ENCODE measurements at regions not wholly inside any gene's neighbourhood (a gene's known extent, or its start where the extent isn't known, plus 50 kb on each side); places are given as distances from the start of the nearest gene placed in this dataset.

DNA sequence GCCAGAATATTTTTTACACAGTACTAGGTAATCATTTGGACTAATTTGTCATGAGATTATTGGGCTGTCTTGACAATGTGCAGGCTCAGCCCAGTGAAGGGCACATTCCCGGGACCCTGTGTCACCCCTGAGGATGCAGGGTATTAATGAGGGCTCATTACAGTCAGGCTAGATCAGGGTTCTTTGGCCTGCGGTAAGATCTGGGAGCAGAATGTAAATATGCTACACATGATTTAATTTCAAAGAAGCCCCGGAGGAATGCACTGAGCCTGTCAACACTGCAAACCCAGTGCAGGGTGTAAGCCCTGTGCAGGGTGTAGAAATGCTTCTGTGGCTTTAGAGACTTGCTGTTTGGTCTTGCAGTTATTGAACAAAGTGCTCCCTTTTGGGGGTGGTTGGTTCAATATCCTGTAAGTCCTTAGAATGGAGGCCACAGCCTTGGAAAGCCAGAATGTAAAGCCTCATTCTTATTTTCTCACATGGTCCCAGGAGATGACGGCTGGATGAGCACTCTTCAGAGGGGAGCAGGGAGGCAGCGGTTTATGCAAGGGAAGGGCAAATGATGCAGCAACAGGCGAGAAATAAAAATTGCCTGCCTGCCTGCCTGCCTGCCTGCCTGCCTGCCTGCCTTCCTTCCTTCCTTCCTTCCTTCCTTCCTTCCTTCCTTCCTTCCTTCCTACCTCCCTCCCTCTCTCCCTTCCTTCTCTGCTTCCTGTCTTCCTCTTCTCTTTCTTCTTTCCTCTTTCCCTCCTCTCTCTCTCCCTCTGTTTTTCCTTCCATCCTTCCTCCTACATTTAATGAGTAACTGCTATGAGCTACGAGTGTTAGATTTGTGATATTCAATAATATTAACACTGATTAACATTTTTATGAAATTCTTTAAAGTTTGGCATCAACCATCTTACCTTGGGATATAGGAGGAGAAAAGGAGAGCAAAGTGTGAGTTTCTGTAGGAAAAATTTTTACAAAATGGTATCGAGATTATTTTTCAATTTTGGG lies 148.8 kb downstream of the VAPA start (continued):
- TF ChIP-seq CHD1 (IDR thresholded peaks at IDR 0.05; ENCODE audit: low read depth, low read length) (no peak), MXI1 (IDR thresholded peaks at IDR 0.05; ENCODE audit: borderline replicate concordance, low read depth, low read length) (no peak)

GRCh38 chr18:10063489-10063888 lies 149.7 kb downstream of the VAPA start:
- Histone ChIP-seq H2BK15ac (ENCODE audit: low read depth, low read length) (no peak overlapping the region), H3K4me2 (ENCODE audit: low read depth, low read length) (no peak overlapping the region), H3K23ac (ENCODE audit: low read depth, low read length) (no peak overlapping the region), H3K4ac (ENCODE audit: low read depth, low read length) (no peak overlapping the region), H3K9me1 (ENCODE audit: insufficient read depth, low read length) (peaks cover 6% of the 10 kb centered on the region), H2AFZ (replicated peaks; ENCODE audit: low read length, poor library complexity) (no peak overlapping the region), H2BK5ac (ENCODE audit: low read depth, low read length, poor library complexity, severe bottlenecking) (no peak overlapping the region), H3K4me3 (ENCODE audit: insufficient read depth, low read depth, low read length) (no peak overlapping the region), H3K9me3 (ENCODE audit: control insufficient read depth, insufficient read depth, low read length) (no peaks in the 10 kb centered on the region), H4K91ac (ENCODE audit: insufficient read depth, low read depth, low read length) (no peak overlapping the region), H4K20me1 (ENCODE audit: insufficient read depth, low read length) (no peaks in the 10 kb centered on the region), H2AK9ac (replicated peaks; ENCODE audit: low read depth, low read length, poor library complexity) (no peak overlapping the region), H3K18ac (ENCODE audit: low read depth, low read length) (no peak overlapping the region), H3K9ac (ENCODE audit: low read depth, low read length) (no peak overlapping the region), H4K5ac (ENCODE audit: low read depth, low read length) (no peak overlapping the region), H3K27ac (ENCODE audit: insufficient read depth, low read length) (no peak overlapping the region), H2BK120ac (ENCODE audit: low read depth, low read length) (no peak overlapping the region), H4K8ac (ENCODE audit: low read depth in 2 of 2, low read length in 2 of 2) (no peak overlapping the region), H3K79me1 (ENCODE audit: low read depth in 1 of 2, low read length in 2 of 2) (no peaks in the 10 kb centered on the region), H3K14ac (replicated peaks; ENCODE audit: low read depth, low read length) (no peak overlapping the region), H2BK20ac (ENCODE audit: low read depth, low read length) (no peak overlapping the region), H3K4me1 (ENCODE audit: control insufficient read depth, insufficient read depth, low read length) (peaks cover 27% of the 10 kb centered on the region), H2AK5ac (ENCODE audit: low read depth, low read length) (0 out of 2 replicates have a peak overlapping the region, but pooled peaks have one; percentile 23), H3K36me3 (ENCODE audit: control insufficient read depth, insufficient read depth, low read length) (no peaks in the 10 kb centered on the region), H3K27me3 (ENCODE audit: control insufficient read depth, insufficient read depth, low read length) (no peaks in the 10 kb centered on the region), H3K56ac (ENCODE audit: extremely low read depth, insufficient read depth, low read length) (no peak overlapping the region)
- no peak for TF ChIP-seq MAFK (IDR thresholded peaks at IDR 0.05; ENCODE audit: low read depth, low read length)
- no peak for TF ChIP-seq RFX5 (IDR thresholded peaks at IDR 0.05; ENCODE audit: low read depth, low read length)
- TF ChIP-seq POLR2A (IDR thresholded peaks at IDR 0.05; ENCODE audit: low read depth, low read length) = no peak
- TF ChIP-seq, protein P1, sequence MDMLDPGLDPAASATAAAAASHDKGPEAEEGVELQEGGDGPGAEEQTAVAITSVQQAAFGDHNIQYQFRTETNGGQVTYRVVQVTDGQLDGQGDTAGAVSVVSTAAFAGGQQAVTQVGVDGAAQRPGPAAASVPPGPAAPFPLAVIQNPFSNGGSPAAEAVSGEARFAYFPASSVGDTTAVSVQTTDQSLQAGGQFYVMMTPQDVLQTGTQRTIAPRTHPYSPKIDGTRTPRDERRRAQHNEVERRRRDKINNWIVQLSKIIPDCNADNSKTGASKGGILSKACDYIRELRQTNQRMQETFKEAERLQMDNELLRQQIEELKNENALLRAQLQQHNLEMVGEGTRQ (IDR thresholded peaks at IDR 0.05; ENCODE audit: low read depth, low read length) = no peak
- TF ChIP-seq CTCF (conservative IDR thresholded peaks at IDR 0.05; ENCODE audit: low read depth, low read length) = no peak
- no peak for TF ChIP-seq CHD1 (IDR thresholded peaks at IDR 0.05; ENCODE audit: low read depth, low read length)
- TF ChIP-seq BHLHE40 (IDR thresholded peaks at IDR 0.05; ENCODE audit: low read depth, low read length) = no peak
- no peak for TF ChIP-seq RCOR1 (IDR thresholded peaks at IDR 0.05; ENCODE audit: insufficient replicate concordance, low read length)
- TF ChIP-seq MAZ (IDR thresholded peaks at IDR 0.05; ENCODE audit: borderline replicate concordance, low read depth, low read length) = no peak
- TF ChIP-seq MXI1 (IDR thresholded peaks at IDR 0.05; ENCODE audit: borderline replicate concordance, low read depth, low read length) = no peak
- TF ChIP-seq CEBPB (IDR thresholded peaks at IDR 0.05; ENCODE audit: low read depth, low read length) = no peak
- BruUV-seq (replicated peaks) = no TSS peak
- in situ Hi-C loops (cut with MboI; ENCODE audit: low sequenced_read_pairs) (no loop called here), intact Hi-C loops (cut with micrococcal nuclease) (no loop called here), dilution Hi-C loops (cut with HindIII; ENCODE audit: low sequenced_read_pairs, unreplicated experiment) (no loop called here)
- CTCF ChIA-PET = interaction anchor here (0.7 kb wide), 1 partner anchor 10 kb away, joined by 4 read pairs; no protein-coding TSS in a partner anchor
- no peak for DNase-seq
- ATAC-seq (ENCODE audit: low read depth) = no peak
- WGBS, 2 experiments (ENCODE audit: extremely low coverage in 2 of 2, insufficient read length in 1 of 2) = no CpG with 5 or more reads among the region's 8 CpGs
- POLR2A ChIA-PET (ENCODE audit: unreplicated experiment) = no interaction called here

Measured in IMR-90 (cell line).